A549 (cell line): ENCODE measurements at regions not wholly inside any gene's neighbourhood (a gene's known extent, or its start where the extent isn't known, plus 50 kb on each side); places are given as distances from the start of the nearest gene placed in this dataset.

Experiments used
- ATAC-seq, 2 experiments: fragments of 200-7000 bp in 1 of 2; fragments of >200 bp in 1 of 2; cut with Nextera tagmentation in 1 of 2; cut with Tn5 transposase in 1 of 2; 3 replicates each; pipeline versions ENCODE4 v1.8.0 to v1.9.1; 2018 to 2020; ENCODE audit warnings: mild to moderate bottlenecking in 1 of 2, moderate library complexity in 1 of 2
- CTCF ChIA-PET: fragments of 300-600 bp; sonication (Branson Sonifier 250); formaldehyde crosslinking; extraction: SDS; loops from one replicate; lab custom pipeline; 2021; ENCODE audit warnings: antibody characterized with exemption, inconsistent platforms; lab: Yijun Ruan, JAX
- POLR2A ChIA-PET: fragments of 350-600 bp; formaldehyde crosslinking; extraction: SDS; loops from one replicate; lab custom pipeline; 2021; ENCODE audit warnings: antibody characterized with exemption, inconsistent platforms; lab: Yijun Ruan, JAX
- DNase-seq, 2 experiments: peaks; one replicate each; pipeline versions ENCODE4 v3.0.0 to v3.0.0-alpha.2; 2011 to 2016; ENCODE audit warnings: low read depth in 1 of 2, low spot score in 1 of 2
- FAIRE-seq: peaks from 2 replicates; lab custom pipeline; 2011; peaks lifted over from hg19 to GRCh38; lab: Jason Lieb, UNC
- H3K27ac ChIP-seq, 2 experiments: fragments of >200 bp; sonication (Bioruptor Twin); formaldehyde crosslinking; 3 replicates each; pipeline ENCODE4 v1.5.1; 2016 to 2017
- H3K4me1 ChIP-seq: fragments of >200 bp; sonication (Bioruptor Twin); formaldehyde crosslinking; 3 replicates; pipeline ENCODE4 v1.6.1; 2016
- H3K4me2 ChIP-seq: fragments of >200 bp; sonication (Bioruptor Twin); formaldehyde crosslinking; 3 replicates; pipeline ENCODE4 v1.6.1; 2016
- H3K4me3 ChIP-seq: fragments of >200 bp; sonication (Bioruptor Twin); formaldehyde crosslinking; 3 replicates; pipeline ENCODE4 v1.5.1; 2016
- H3K9me3 ChIP-seq: fragments of >200 bp; sonication (Bioruptor Twin); formaldehyde crosslinking; 3 replicates; pipeline ENCODE4 v1.6.1; 2016
- BHLHE40 ChIP-seq: IDR thresholded peaks from 2 replicates; pipeline ENCODE4 v1.6.1; 2012; ENCODE audit warnings: low read depth, low read length, inconsistent platforms
- CBX2 ChIP-seq: fragments of 200-600 bp; sonication (generic); IDR thresholded peaks from 2 replicates; pipeline ENCODE4 v1.6.1; 2016; ENCODE audit warnings: low read depth, mild to moderate bottlenecking, borderline replicate concordance
- CBX8 ChIP-seq: fragments of 200-600 bp; sonication (generic); IDR thresholded peaks from 2 replicates; pipeline ENCODE4 v1.6.1; 2016
- CHD2 ChIP-seq: fragments of 150-350 bp; IDR thresholded peaks from 2 replicates; pipeline ENCODE4 v1.6.1; 2014; ENCODE audit warnings: low read length; ENCODE audit not compliant: partially characterized antibody
- EP300 ChIP-seq, 2 experiments: fragments of >200 bp; sonication (Bioruptor Twin); formaldehyde crosslinking; IDR thresholded peaks; 2 replicates in 1 of 2; 3 replicates in 1 of 2; pipeline ENCODE4 v1.6.1; 2016 to 2017
- FOSB ChIP-seq: fragments of 250-450 bp; sonication (Bioruptor Pico); IDR thresholded peaks from 2 replicates; pipeline ENCODE4 v1.5.0; 2020; ENCODE audit warnings: mild to moderate bottlenecking, moderate library complexity
- FOSL2 ChIP-seq, 2 experiments: fragments of 450-650 bp in 1 of 2; fragments of >200 bp in 1 of 2; sonication (Bioruptor Twin) in 1 of 2; formaldehyde crosslinking; IDR thresholded peaks; 2 replicates each; pipeline versions ENCODE4 v1.5.0 to v1.6.1; 2016 to 2020; ENCODE audit warnings: mild to moderate bottlenecking in 1 of 2, moderate library complexity in 1 of 2
- HDAC2 ChIP-seq: fragments of 200-600 bp; sonication (generic); IDR thresholded peaks from 2 replicates; pipeline ENCODE4 v1.6.1; 2016
- HES2 ChIP-seq: fragments of >200 bp; sonication (Bioruptor Twin); formaldehyde crosslinking; IDR thresholded peaks from 2 replicates; pipeline ENCODE4 v1.6.1; 2016
- HEYL ChIP-seq: fragments of 250-450 bp; sonication (Bioruptor Pico); IDR thresholded peaks from 2 replicates; pipeline ENCODE4 v1.8.0; 2021; ENCODE audit warnings: mild to moderate bottlenecking, moderate library complexity
- HOXB5 ChIP-seq: fragments of 250-450 bp; sonication (Bioruptor Pico); IDR thresholded peaks from 2 replicates; pipeline ENCODE4 v1.5.0; 2020; ENCODE audit warnings: mild to moderate bottlenecking, moderate library complexity
- JUNB ChIP-seq: fragments of >200 bp; sonication (Bioruptor Twin); formaldehyde crosslinking; IDR thresholded peaks from 2 replicates; pipeline ENCODE4 v1.6.1; 2016
- MAFK ChIP-seq: fragments of 450-650 bp; IDR thresholded peaks from 2 replicates; pipeline ENCODE4 v1.6.1; 2014; ENCODE audit not compliant: partially characterized antibody
- MAZ ChIP-seq: fragments of 150-350 bp; IDR thresholded peaks from 2 replicates; pipeline ENCODE4 v1.6.1; 2014; ENCODE audit warnings: antibody characterized with exemption, low read depth, low read length, borderline replicate concordance
- NFE2L2 ChIP-seq: fragments of 150-350 bp; conservative IDR thresholded peaks from 2 replicates; pipeline ENCODE4 v1.6.1; 2014; ENCODE audit warnings: low read length
- NR3C1 ChIP-seq: fragments of >200 bp; sonication (Bioruptor Twin); formaldehyde crosslinking; IDR thresholded peaks from 3 replicates; pipeline ENCODE4 v1.6.1; 2017
- PHF8 ChIP-seq: fragments of 200-600 bp; sonication (generic); IDR thresholded peaks from 2 replicates; pipeline ENCODE4 v1.6.1; 2016; ENCODE audit warnings: low read depth, mild to moderate bottlenecking, antibody characterized with exemption, moderate library complexity, borderline replicate concordance
- POLR2A ChIP-seq: IDR thresholded peaks from 2 replicates; pipeline ENCODE4 v1.6.1; 2012; ENCODE audit warnings: mild to moderate bottlenecking, low read length
- RAD21 ChIP-seq, 2 experiments: fragments of >200 bp in 1 of 2; sonication (Bioruptor Twin) in 1 of 2; formaldehyde crosslinking in 1 of 2; IDR thresholded peaks in 1 of 2; conservative IDR thresholded peaks in 1 of 2; 2 replicates in 1 of 2; 3 replicates in 1 of 2; pipeline ENCODE4 v1.6.1; 2012 to 2018; ENCODE audit warnings: inconsistent platforms in 1 of 2
- RFX5 ChIP-seq: fragments of 450-650 bp; IDR thresholded peaks from 2 replicates; pipeline ENCODE4 v1.7.1; 2014; ENCODE audit warnings: antibody characterized with exemption, mild to moderate bottlenecking, moderate library complexity
- RNF2 ChIP-seq: fragments of 200-600 bp; sonication (generic); IDR thresholded peaks from 2 replicates; pipeline ENCODE4 v1.6.1; 2016; ENCODE audit warnings: low read depth, mild to moderate bottlenecking, antibody characterized with exemption, moderate library complexity, borderline replicate concordance
- TFCP2L1 ChIP-seq: fragments of 250-450 bp; sonication (Bioruptor Pico); IDR thresholded peaks from 2 replicates; pipeline ENCODE4 v1.5.0; 2021; ENCODE audit warnings: mild to moderate bottlenecking
- ZNF302 ChIP-seq: fragments of 250-450 bp; sonication (Bioruptor Pico); IDR thresholded peaks from 2 replicates; pipeline ENCODE4 v1.9.0; 2021; ENCODE audit warnings: inconsistent platforms, mild to moderate bottlenecking, moderate library complexity
- WGBS: methylation state at CpG from one replicate; pipeline ENCODE4 v1.1.6; 2017; ENCODE audit errors: missing lambda C conversion rate; 5-methylcytosine and 5-hydroxymethylcytosine counted together

GRCh38 chr1:87399701-87400100, 71.0 kb downstream of the LMO4 start (continued):
- TF ChIP-seq PHF8 (no peak), RFX5 (no peak), CBX8 (no peak), TFCP2L1 (CRISPR knock-in tag) (no peak)

GRCh38 chr1:87400813-87401212, 72.1 kb downstream of the LMO4 start:
- ChIA-PET POLR2A (no interaction called here), CTCF (interaction anchor here (0.5 kb wide), 1 partner anchor 329 kb away, joined by 3 read pairs; no protein-coding TSS in a partner anchor)
- no peak for DNase-seq
- H3K27ac ChIP-seq = no peak overlapping the region
- H3K9me3 ChIP-seq = no peaks in the 10 kb centered on the region
- H3K4me3 ChIP-seq = no peak overlapping the region
- H3K4me1 ChIP-seq = no peaks in the 10 kb centered on the region
- no peak for FAIRE-seq
- H3K4me2 ChIP-seq = no peak overlapping the region
- no peak for ATAC-seq
- TF ChIP-seq HDAC2 (no peak), RAD21 (conservative IDR thresholded peaks at IDR 0.05 in 1 of 2, IDR thresholded peaks at IDR 0.05 in 1 of 2) (no peak), BHLHE40 (no peak)
- WGBS = 100% methylated on average over 1 of the region's 1 CpG

- FAIRE-seq (no peak), ATAC-seq (no peak), DNase-seq (no peak)
- Histone ChIP-seq H3K4me1 (no peaks in the 10 kb centered on the region), H3K4me3 (no peak overlapping the region), H3K4me2 (no peak overlapping the region), H3K27ac (no peak overlapping the region), H3K9me3 (no peaks in the 10 kb centered on the region)
- WGBS = 70% methylated on average over 6 of the region's 6 CpGs
- TF ChIP-seq CHD2 (no peak), RNF2 (no peak)
- POLR2A ChIA-PET = no interaction called here
- CTCF ChIA-PET = interaction anchor here (0.5 kb wide), 1 partner anchor 66 kb away, joined by 4 read pairs; no protein-coding TSS in a partner anchor
These were observed 73.7 kb downstream of the LMO4 start for GRCh38 chr1:87402241-87403002.

- DNase-seq (no peak), FAIRE-seq (no peak), ATAC-seq (no peak)
- 56% methylated on average over 7 of the region's 7 CpGs for WGBS
- TF ChIP-seq MAZ (no peak), EP300 (IDR thresholded peaks at IDR 0.05) (no peak), JUNB (no peak), CBX8 (no peak), CBX2 (no peak), HOXB5 (CRISPR knock-in tag) (no peak), BHLHE40 (no peak), FOSL2 (IDR thresholded peaks at IDR 0.05) (no peak), FOSL2 (CRISPR knock-in tag; IDR thresholded peaks at IDR 0.05) (no peak), NR3C1 (no peak), POLR2A (no peak), FOSB (no peak), HEYL (no peak), HES2 (no peak), ZNF302 (CRISPR knock-in tag) (no peak), MAFK (no peak), NFE2L2 (no peak)
- Histone ChIP-seq H3K9me3 (no peaks in the 10 kb centered on the region), H3K4me1 (no peaks in the 10 kb centered on the region), H3K4me2 (no peak overlapping the region), H3K4me3 (no peak overlapping the region), H3K27ac (no peak overlapping the region)
- ChIA-PET CTCF (no interaction called here), POLR2A (no interaction called here)
These were observed 74.6 kb downstream of the LMO4 start for GRCh38 chr1:87403061-87403820.
